HFFc6 (cell line): ENCODE measurements at regions not wholly inside any gene's neighbourhood (a gene's known extent, or its start where the extent isn't known, plus 50 kb on each side); places are given as distances from the start of the nearest gene placed in this dataset.

Experiments
- DNase-seq: peaks from one replicate; pipeline ENCODE4 v3.0.0-alpha.2; 2018
- H3K27ac Mint-ChIP-seq: 2 replicates; pipeline ENCODE4 v1.8.0; 2020; ENCODE audit warnings: mild to moderate bottlenecking, mixed read lengths
- H3K27me3 Mint-ChIP-seq: 2 replicates; pipeline ENCODE4 v1.8.0; 2021; ENCODE audit warnings: mild to moderate bottlenecking, moderate library complexity, mixed read lengths; ENCODE audit not compliant: insufficient read depth
- H3K36me3 Mint-ChIP-seq: 2 replicates; pipeline ENCODE4 v1.8.0; 2021; ENCODE audit warnings: low read depth, mixed read lengths
- H3K4me1 Mint-ChIP-seq: 2 replicates; pipeline ENCODE4 v1.8.0; 2020; ENCODE audit warnings: low read depth, mixed read lengths
- H3K4me3 Mint-ChIP-seq: 2 replicates; pipeline ENCODE4 v1.8.0; 2020; ENCODE audit warnings: mild to moderate bottlenecking, moderate library complexity, mixed read lengths
- H3K9me3 Mint-ChIP-seq: 2 replicates; pipeline ENCODE4 v1.8.0; 2020; ENCODE audit warnings: mild to moderate bottlenecking, mixed read lengths
- CTCF ChIP-seq: fragments of 200-600 bp; sonication (generic); IDR thresholded peaks from 2 replicates; pipeline ENCODE4 v1.5.0; 2021; ENCODE audit warnings: antibody characterized with exemption, mild to moderate bottlenecking

GRCh38 chr19:28218728-28219127 lies 994.2 kb downstream of the UQCRFS1 start:
- DNase-seq = no peak
- H3K27ac Mint-ChIP-seq = no peak overlapping the region
- H3K4me1 Mint-ChIP-seq = no peaks in the 10 kb centered on the region
- peaks cover 2% of the 10 kb centered on the region; the same call in 1 of the 2 replicates for H3K27me3 Mint-ChIP-seq
- peaks cover 9% of the 10 kb centered on the region; the same call in 1 of the 2 replicates for H3K36me3 Mint-ChIP-seq
- H3K4me3 Mint-ChIP-seq = no peak overlapping the region
- TF ChIP-seq CTCF = no peak
- peaks cover 94% of the 10 kb centered on the region for H3K9me3 Mint-ChIP-seq

DNA sequence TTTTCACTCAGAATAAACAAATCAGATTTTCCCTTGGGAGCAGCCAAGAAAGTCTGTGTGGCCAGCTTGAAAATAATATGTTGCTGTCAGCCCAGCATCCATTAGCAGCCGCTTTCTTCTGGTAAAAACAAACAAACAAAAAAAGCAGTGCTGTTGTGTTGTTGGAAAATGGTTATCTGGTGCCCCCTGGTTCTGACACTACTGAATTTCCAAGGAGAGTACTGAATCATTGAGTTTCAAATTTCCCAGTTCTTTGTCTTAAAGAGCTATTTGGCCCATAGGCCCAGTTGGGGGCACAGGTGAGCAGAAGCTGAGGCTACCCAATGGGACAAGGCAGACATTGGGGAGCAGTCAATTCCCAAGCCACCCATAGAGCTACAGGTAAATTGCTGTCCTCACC lies 995.9 kb downstream of the UQCRFS1 start:
- Mint-ChIP-seq H3K4me1 (no peaks in the 10 kb centered on the region), H3K27ac (no peak overlapping the region), H3K27me3 (0 out of 2 replicates have a peak, but pooled peaks cover 2% of the 10 kb centered on the region), H3K4me3 (no peak overlapping the region), H3K9me3 (peaks cover 91% of the 10 kb centered on the region), H3K36me3 (peaks cover 7% of the 10 kb centered on the region; the same call in 1 of the 2 replicates)
- no peak for TF ChIP-seq CTCF
- no peak for DNase-seq

DNA sequence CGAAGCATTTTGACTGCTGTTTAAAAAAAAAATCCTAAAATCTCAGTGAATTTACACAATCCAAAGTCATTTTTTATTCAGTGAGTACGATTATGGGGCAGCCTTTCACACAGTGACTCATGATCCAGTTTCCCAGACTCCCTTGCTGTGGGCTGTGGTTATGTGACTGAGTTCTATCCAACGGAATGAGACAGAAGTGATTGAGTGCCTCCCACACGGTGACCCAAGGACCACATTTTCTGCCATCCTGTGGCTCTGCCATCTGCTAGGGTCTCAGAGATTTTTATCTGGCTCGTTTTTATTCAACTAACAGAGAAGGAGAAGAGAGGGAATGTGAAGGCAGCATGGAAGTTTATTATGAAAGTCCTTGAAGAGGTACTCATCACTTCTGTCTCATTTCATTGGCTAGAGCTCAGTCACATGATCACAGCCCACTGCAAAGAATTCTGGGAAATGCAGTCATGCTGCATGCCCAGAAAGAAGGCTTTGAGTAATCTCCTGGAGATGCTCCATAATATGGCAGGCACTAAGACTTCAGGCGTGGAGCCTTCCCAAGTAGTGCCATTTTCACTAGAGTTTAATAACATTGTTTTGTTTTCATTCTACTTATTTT lies 999.4 kb downstream of the UQCRFS1 start:
- H3K4me3 Mint-ChIP-seq = no peak overlapping the region
- H3K27ac Mint-ChIP-seq = no peak overlapping the region

DNA sequence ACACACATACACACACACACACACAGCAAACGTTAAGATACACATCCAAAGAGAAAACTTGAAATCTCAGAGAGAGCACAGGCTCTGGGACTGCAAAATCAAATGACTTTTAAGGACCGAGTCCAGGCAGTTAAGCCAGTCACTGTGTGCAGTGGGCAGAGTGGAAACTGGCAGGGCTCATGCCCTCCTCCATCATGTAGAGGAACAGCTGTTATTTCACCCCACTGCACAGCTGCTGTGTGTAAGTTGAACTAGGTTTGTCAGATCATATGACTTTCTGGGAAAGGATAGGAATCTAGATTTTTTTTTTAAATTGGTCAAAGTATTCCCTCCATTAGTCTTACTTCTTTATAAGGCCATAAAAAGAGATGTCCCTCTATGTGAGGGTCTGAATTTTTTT lies 1002.1 kb downstream of the UQCRFS1 start:
- Mint-ChIP-seq H3K27ac (no peak overlapping the region), H3K4me3 (no peak overlapping the region), H3K27me3 (no peaks in the 10 kb centered on the region; the same call in 1 of the 2 replicates), H3K9me3 (peaks cover 76% of the 10 kb centered on the region), H3K4me1 (no peaks in the 10 kb centered on the region), H3K36me3 (no peaks in the 10 kb centered on the region; the same call in 1 of the 2 replicates)
- TF ChIP-seq CTCF = no peak
- no peak for DNase-seq

More for the DNA sequence above, 999.4 kb downstream of the UQCRFS1 start:
- H3K9me3 Mint-ChIP-seq = peaks cover 77% of the 10 kb centered on the region
- DNase-seq = no peak
- H3K4me1 Mint-ChIP-seq = no peaks in the 10 kb centered on the region
- H3K36me3 Mint-ChIP-seq = no peaks in the 10 kb centered on the region; the same call in 1 of the 2 replicates
- H3K27me3 Mint-ChIP-seq = no peaks in the 10 kb centered on the region; the same call in 1 of the 2 replicates
- no peak for TF ChIP-seq CTCF

DNA sequence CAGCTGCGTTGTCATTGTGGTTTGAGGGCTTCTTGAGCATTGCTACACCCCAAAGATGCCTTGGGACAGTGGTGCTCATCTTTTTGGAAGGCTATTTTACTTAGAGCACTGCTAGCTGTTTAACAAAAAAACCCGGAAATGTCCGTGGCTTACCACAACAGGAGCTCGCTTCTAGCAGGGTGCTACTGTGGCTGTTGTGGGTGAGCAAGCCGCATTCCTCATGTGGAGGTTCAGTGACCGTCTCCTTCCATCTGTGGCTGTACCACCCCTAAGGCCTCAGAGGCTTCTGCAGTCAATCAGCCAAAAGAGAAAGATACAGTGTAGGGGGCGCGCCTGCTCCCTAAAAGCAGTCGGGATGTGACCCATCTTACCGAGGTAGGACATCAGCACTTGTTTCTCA lies 1004.2 kb downstream of the UQCRFS1 start:
- TF ChIP-seq CTCF = no peak
- H3K36me3 Mint-ChIP-seq = no peaks in the 10 kb centered on the region
- no peak overlapping the region for H3K4me3 Mint-ChIP-seq
- H3K27me3 Mint-ChIP-seq = no peaks in the 10 kb centered on the region; the same call in 1 of the 2 replicates
- H3K4me1 Mint-ChIP-seq = no peaks in the 10 kb centered on the region
- H3K27ac Mint-ChIP-seq = no peak overlapping the region
- DNase-seq = no peak
- peaks cover 72% of the 10 kb centered on the region for H3K9me3 Mint-ChIP-seq
